A673 (cell line): ENCODE measurements at regions not wholly inside any gene's neighbourhood (a gene's known extent, or its start where the extent isn't known, plus 50 kb on each side); places are given as distances from the start of the nearest gene placed in this dataset.

Source experiments
- BruUV-seq: library from RNA; stranded (reverse); fragments of 400-500 nt; replicated peaks from 2 replicates; lab custom pipeline; 2021; lab: Mats Ljungman, UMichigan
- CTCF ChIA-PET: fragments of 300-600 bp; sonication (Branson Sonifier 250); formaldehyde crosslinking; loops from one replicate; lab custom pipeline; 2022; ENCODE audit warnings: antibody characterized with exemption; lab: Charles Lee
- POLR2A ChIA-PET: fragments of 300-600 bp; sonication (Branson Sonifier 250); formaldehyde crosslinking; loops from one replicate; lab custom pipeline; 2022; ENCODE audit warnings: antibody characterized with exemption; ENCODE audit not compliant: low non-redundant PET; lab: Charles Lee
- DNase-seq: peaks from one replicate; pipeline ENCODE4 v3.0.0-alpha.2; 2015; ENCODE audit warnings: low spot score
- H3K27ac ChIP-seq: fragments of 200-600 bp; sonication (generic); 2 replicates; pipeline ENCODE4 v1.5.1; 2016; ENCODE audit warnings: mixed run types, low read depth, mild to moderate bottlenecking, mixed read lengths, antibody characterized with exemption, low read length; ENCODE audit not compliant: poor library complexity, severe bottlenecking
- H3K27me3 ChIP-seq: fragments of 200-600 bp; sonication (generic); replicated peaks from 2 replicates; pipeline ENCODE4 v1.6.1; 2017; ENCODE audit warnings: mixed run types, low read depth, mild to moderate bottlenecking, mixed read lengths, antibody characterized with exemption, low read length; ENCODE audit not compliant: insufficient read depth, poor library complexity
- H3K36me3 ChIP-seq: fragments of 200-600 bp; sonication (generic); 2 replicates; pipeline ENCODE4 v1.6.1; 2016; ENCODE audit warnings: mixed run types, mild to moderate bottlenecking, mixed read lengths, antibody characterized with exemption, low read length; ENCODE audit not compliant: insufficient read depth, poor library complexity, severe bottlenecking
- H3K4me1 ChIP-seq: fragments of 200-600 bp; sonication (generic); 2 replicates; pipeline ENCODE4 v1.6.1; 2017; ENCODE audit warnings: mixed run types, mild to moderate bottlenecking, mixed read lengths, antibody characterized with exemption, low read length; ENCODE audit not compliant: insufficient read depth, poor library complexity, severe bottlenecking
- H3K4me3 ChIP-seq: fragments of 200-600 bp; sonication (generic); 2 replicates; pipeline ENCODE4 v1.5.1; 2016; ENCODE audit warnings: low read depth, mixed run types, mild to moderate bottlenecking, mixed read lengths, low read length; ENCODE audit not compliant: poor library complexity, severe bottlenecking
- H3K9me3 ChIP-seq: fragments of 200-600 bp; sonication (generic); 2 replicates; pipeline ENCODE4 v1.6.1; 2016; ENCODE audit warnings: mixed run types, low read depth, mild to moderate bottlenecking, mixed read lengths, antibody characterized with exemption, low read length; ENCODE audit not compliant: poor library complexity, severe bottlenecking
- EZH2 ChIP-seq: fragments of 200-600 bp; sonication (generic); IDR thresholded peaks from 2 replicates; pipeline ENCODE4 v1.6.1; 2017; ENCODE audit warnings: borderline replicate concordance, low read depth, mild to moderate bottlenecking, mixed read lengths, antibody characterized with exemption, low read length; ENCODE audit not compliant: poor library complexity, severe bottlenecking
- intact Hi-C: fragments of 100-400 bp; cut with micrococcal nuclease; formaldehyde crosslinking; loops from one replicate; pipeline ENCODE4 v1.10.0; 2022; ENCODE audit not compliant: unreplicated experiment
- TF ChIP-seq, protein P1 (sequence below): fragments of 300-800, 200-600 bp; sonication (generic); conservative IDR thresholded peaks from 2 replicates; pipeline ENCODE4 v1.5.1; 2017; ENCODE audit warnings: low read depth, mild to moderate bottlenecking, antibody characterized with exemption, low read length, moderate library complexity, mixed read lengths

DNA sequence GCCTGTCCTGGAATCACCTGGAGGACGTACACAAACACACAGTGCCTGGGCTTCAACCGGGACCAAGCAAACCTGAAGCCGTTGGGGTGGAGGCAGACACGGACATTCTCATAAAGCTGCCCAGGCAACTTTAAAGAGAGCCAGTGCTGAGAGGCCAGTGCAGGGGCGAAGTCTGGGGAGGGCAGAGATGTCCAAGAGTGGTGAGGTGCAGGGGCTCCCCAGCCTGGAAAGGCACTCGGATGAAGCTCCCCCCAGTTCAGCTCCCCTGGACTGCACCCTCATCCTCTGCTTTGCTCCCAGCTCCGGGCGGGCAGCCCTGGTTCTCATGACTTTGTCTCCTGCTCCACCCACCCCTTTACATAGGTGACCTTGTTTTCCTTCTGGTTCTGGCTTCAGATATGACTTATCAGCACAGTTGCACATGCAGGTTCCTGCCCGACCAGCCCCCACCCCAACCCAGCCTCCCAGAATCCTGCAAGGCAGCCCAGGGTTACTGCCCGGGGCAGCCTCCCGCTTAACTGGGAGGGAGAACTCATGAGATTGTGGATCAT, 60.8 kb upstream of the EEPD1 start:
- Histone ChIP-seq H3K27me3 (no peaks in the 10 kb centered on the region), H3K36me3 (no peaks in the 10 kb centered on the region), H3K4me3 (no peak overlapping the region), H3K27ac (no peak overlapping the region), H3K4me1 (no peaks in the 10 kb centered on the region), H3K9me3 (no peaks in the 10 kb centered on the region)
- DNase-seq: no peak
- intact Hi-C loops: no loop called here
- BruUV-seq: no TSS peak
- ChIA-PET CTCF (no interaction called here), POLR2A (no interaction called here)
- TF ChIP-seq, protein P1, sequence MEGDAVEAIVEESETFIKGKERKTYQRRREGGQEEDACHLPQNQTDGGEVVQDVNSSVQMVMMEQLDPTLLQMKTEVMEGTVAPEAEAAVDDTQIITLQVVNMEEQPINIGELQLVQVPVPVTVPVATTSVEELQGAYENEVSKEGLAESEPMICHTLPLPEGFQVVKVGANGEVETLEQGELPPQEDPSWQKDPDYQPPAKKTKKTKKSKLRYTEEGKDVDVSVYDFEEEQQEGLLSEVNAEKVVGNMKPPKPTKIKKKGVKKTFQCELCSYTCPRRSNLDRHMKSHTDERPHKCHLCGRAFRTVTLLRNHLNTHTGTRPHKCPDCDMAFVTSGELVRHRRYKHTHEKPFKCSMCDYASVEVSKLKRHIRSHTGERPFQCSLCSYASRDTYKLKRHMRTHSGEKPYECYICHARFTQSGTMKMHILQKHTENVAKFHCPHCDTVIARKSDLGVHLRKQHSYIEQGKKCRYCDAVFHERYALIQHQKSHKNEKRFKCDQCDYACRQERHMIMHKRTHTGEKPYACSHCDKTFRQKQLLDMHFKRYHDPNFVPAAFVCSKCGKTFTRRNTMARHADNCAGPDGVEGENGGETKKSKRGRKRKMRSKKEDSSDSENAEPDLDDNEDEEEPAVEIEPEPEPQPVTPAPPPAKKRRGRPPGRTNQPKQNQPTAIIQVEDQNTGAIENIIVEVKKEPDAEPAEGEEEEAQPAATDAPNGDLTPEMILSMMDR: no peak
- no peak for TF ChIP-seq EZH2

DNA sequence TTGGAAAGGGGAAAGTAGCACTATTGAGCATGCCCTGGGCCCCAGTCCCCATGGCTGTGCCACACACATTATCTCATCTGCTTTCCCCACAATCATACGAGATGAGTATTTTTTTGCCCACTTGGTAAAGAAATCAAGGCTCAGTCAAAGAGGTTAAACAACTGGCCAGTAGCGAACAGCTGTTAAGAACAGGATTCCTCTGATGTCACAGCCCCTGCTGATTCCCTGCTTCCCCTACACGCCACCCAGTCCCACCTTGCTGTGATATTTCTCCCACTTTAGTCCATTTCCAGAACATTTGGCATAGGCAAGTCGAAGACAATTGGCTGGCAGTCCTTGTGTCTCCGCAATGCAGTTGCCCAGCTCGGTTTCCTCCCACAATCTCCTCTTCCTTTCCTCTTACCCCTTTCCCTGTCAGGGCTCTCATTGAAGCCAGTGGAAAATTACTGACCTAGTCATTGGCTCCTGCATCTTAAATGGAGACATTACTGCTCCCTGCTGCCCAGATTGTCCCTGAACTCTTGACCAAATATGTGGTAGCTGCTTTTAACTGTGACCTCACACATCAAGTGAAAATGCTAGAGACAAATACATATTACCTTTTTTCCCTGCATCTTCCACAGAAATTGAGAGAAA, 56.5 kb upstream of the EEPD1 start:
- intact Hi-C loops: no loop called here
- no peak for TF ChIP-seq EZH2
- TF ChIP-seq, protein P1: no peak
- BruUV-seq: no TSS peak
- ChIA-PET POLR2A (no interaction called here), CTCF (no interaction called here)
- DNase-seq: no peak
- Histone ChIP-seq H3K36me3 (no peaks in the 10 kb centered on the region), H3K9me3 (no peaks in the 10 kb centered on the region), H3K4me1 (no peaks in the 10 kb centered on the region), H3K27me3 (peaks cover 4% of the 10 kb centered on the region), H3K27ac (no peak overlapping the region), H3K4me3 (no peak overlapping the region)

DNA sequence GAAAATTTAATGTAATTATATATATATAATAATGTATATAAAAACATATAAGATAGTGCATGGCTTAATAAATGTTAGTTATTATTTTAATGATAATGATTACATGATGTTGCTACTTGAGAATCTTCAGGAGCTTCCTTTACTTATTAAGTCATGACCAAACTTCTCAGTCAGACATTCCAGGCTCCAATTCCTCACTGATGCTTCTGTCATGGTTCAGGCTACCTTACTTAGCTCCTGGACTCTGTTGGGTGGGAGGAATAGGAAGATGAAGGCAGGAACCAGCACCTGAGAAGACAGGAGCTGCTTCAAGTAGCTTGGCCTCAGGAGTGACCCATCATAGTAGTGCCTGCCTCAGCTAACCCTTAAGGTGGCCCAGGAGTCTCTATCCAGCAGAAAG, 55.0 kb upstream of the EEPD1 start:
- Histone ChIP-seq H3K36me3 (no peaks in the 10 kb centered on the region), H3K27me3 (peaks cover 4% of the 10 kb centered on the region), H3K4me1 (no peaks in the 10 kb centered on the region), H3K4me3 (no peak overlapping the region), H3K9me3 (no peaks in the 10 kb centered on the region), H3K27ac (no peak overlapping the region)
- TF ChIP-seq, protein P1: no peak
- no peak for TF ChIP-seq EZH2
- no TSS peak for BruUV-seq
- ChIA-PET CTCF (no interaction called here), POLR2A (no interaction called here)
- intact Hi-C loops: no loop called here
- DNase-seq: no peak
